ENCODE measurements at regions not wholly inside any gene's neighbourhood (a gene's known extent, or its start where the extent isn't known, plus 50 kb on each side); places are given as distances from the start of the nearest gene placed in this dataset.
"Not testable (repeated sequence)": the region's sequence is repeated elsewhere in the genome, so short reads cannot be mapped to it uniquely, and the experiment has no call there.

DNA sequence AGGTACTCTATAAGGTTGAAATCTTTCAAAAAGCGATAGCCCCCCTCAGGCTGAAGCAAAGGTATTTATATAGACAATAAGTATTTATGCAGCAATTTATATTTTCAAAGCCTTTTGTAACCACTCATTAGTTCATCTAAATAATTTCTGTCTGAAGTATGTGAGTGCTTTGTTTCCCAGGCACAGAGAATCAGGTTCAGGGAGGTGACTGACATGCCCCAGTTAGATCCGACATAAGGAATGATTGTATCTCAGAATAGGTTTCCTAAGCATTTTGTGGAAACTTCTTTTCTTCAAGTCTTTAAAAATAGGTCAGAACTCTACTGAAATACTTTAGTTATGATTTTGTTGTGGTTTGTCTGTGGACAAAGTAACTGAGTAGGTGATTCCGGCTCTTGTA, 283.4 kb upstream of the G2E3 start:
- DNase-seq (ENCODE audit: low spot score), result no peak

DNA sequence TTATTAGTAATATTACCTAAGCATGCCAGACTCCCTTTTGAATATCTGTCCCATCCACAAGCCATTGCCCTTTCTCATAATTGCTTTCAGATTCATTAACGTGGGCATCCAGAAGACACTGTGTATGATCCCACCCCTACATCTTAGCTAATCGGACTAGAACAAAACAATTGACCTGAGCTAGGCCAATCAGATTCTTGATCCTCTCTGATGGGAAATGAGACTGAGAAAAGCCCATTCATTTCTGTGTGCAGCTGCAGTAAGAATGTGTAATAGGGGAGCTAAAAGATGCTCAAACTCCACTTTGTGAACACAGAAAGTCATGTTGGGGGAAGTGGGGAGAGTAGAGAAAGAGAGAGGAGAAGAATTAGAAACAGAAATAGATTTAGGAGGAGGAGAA, 281.7 kb upstream of the G2E3 start:
- Histone ChIP-seq H3K4me3 (no peak overlapping the region), H3K27ac (no peak overlapping the region)
- TF ChIP-seq CTCF (IDR thresholded peaks at IDR 0.05), result no peak
- no peak for DNase-seq (ENCODE audit: low spot score)

More for the DNA sequence above, 283.4 kb upstream of the G2E3 start:
- TF ChIP-seq CTCF (IDR thresholded peaks at IDR 0.05), result no peak
- H3K27ac ChIP-seq, result no peak overlapping the region
- H3K4me3 ChIP-seq, result no peak overlapping the region

DNA sequence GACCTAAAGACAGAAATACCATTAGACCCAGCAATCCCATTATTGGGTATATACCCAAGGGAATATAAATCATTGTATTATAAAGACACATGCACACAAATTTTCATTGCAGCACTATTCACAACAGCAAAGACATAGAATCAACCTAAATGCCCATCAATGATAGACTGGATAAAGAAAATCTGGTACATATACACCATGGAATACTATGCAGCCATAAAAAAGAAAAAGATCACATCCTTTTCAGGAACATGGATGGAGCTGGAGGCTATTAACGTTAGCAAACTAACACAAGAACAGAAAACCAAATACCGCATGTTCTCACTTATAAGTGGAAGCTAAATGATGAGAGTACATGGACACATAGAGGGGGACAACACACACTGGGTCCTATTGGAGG, 280.1 kb upstream of the G2E3 start:
- H3K4me3 ChIP-seq; DNase-seq (ENCODE audit: low spot score); H3K27ac ChIP-seq: not testable (repeated sequence)

DNA sequence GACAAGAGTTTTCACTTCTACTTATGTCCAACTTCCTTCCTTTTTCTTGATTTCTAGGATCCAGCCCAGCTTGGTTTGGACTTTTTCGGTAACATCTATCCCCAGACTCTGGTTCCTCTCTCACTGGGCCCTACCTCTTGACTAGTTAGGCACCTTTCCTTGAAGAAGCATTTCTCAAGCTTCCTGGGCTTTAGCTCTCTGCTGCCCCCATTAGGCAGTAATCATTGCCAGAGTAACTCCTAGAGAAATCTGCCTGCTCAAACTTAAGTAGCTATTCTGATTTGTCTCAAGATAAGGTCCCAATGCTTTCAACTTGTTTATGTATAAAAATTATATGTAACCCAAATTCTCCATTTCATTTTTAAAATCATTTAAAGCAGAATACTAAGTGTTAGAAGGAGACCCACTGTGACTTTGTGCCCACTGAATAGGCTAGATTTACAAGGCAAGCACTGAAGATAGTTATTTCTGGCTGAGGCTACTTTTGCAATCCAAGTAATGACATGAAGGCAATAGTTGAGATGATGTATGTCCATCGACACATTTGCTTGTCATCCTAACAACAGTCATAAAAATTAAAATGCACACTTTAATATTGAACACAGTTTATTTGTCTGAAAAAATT, 275.0 kb upstream of the G2E3 start:
- Histone ChIP-seq H3K27ac (no peak overlapping the region), H3K4me3 (no peak overlapping the region)
- peak; percentile 10 for TF ChIP-seq CTCF (IDR thresholded peaks at IDR 0.05)
- no peak for DNase-seq (ENCODE audit: low spot score)

- no peak for TF ChIP-seq CTCF (IDR thresholded peaks at IDR 0.05)
Measured at GRCh38 chr14:30284808-30285207, 274.1 kb upstream of the G2E3 start.

GRCh38 chr14:30287579-30288445, 271.1 kb upstream of the G2E3 start:
- no peak for TF ChIP-seq CTCF (IDR thresholded peaks at IDR 0.05)
- no peak overlapping the region for H3K4me3 ChIP-seq
- no peak for DNase-seq (ENCODE audit: low spot score)
- H3K27ac ChIP-seq, result no peak overlapping the region

More at GRCh38 chr14:30284808-30285207, 274.1 kb upstream of the G2E3 start:
- no peak overlapping the region for H3K4me3 ChIP-seq
- no peak for DNase-seq (ENCODE audit: low spot score)
- H3K27ac ChIP-seq, result no peak overlapping the region

DNA sequence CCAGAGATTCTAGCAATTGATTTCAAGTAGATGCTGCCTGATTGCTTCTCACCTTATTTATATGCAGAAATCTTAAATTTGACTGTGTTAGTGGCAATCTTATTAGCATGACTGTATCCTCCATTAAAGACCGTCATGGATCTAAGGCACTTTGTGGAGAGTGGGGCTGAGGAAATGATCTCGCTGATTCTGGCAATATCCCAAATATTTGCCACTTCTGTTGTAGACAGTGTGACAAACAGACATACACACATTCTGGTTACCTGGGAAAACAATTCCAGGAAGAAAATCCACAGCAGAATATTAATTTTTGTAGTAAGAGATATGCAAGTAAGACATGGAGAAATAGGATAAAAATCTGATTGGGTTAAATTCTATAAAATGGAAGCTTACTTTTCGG, 269.0 kb upstream of the G2E3 start:
- no peak overlapping the region for H3K27ac ChIP-seq
- DNase-seq (ENCODE audit: low spot score), result no peak
- TF ChIP-seq CTCF (IDR thresholded peaks at IDR 0.05), result no peak
- no peak overlapping the region for H3K4me3 ChIP-seq
